ENCODE measurements at regions not wholly inside any gene's neighbourhood (a gene's known extent, or its start where the extent isn't known, plus 50 kb on each side); places are given as distances from the start of the nearest gene placed in this dataset.

GRCh38 chr17:70011750-70012149 is 63.3 kb upstream of the KCNJ16 start:
- Histone ChIP-seq H4K20me1 (no peaks in the 10 kb centered on the region), H3K36me3 (no peaks in the 10 kb centered on the region), H3K4me3 (no peak overlapping the region), H3K4me1 (no peaks in the 10 kb centered on the region), H3K4me2 (no peak overlapping the region), H3K9ac (no peak overlapping the region), H3K9me3 (no peaks in the 10 kb centered on the region), H3K27ac (no peak overlapping the region), H3K27me3 (no peaks in the 10 kb centered on the region)
- TF ChIP-seq Cebpa-rat (IDR thresholded peaks at IDR 0.05) = no peak

- no peak overlapping the region for H3K9ac ChIP-seq
- no peak overlapping the region for H3K4me3 ChIP-seq
- H3K4me1 ChIP-seq = no peaks in the 10 kb centered on the region
- no peaks in the 10 kb centered on the region for H3K27me3 ChIP-seq
- TF ChIP-seq Cebpa-rat (IDR thresholded peaks at IDR 0.05) = no peak
- no peaks in the 10 kb centered on the region for H3K36me3 ChIP-seq
- H3K9me3 ChIP-seq = no peaks in the 10 kb centered on the region
- H4K20me1 ChIP-seq = no peaks in the 10 kb centered on the region
- H3K27ac ChIP-seq = no peak overlapping the region
- H3K4me2 ChIP-seq = no peak overlapping the region
Measured at GRCh38 chr17:70013911-70014310, 61.1 kb upstream of the KCNJ16 start.

GRCh38 chr17:70017112-70017511 is 57.9 kb upstream of the KCNJ16 start:
- Histone ChIP-seq H4K20me1 (no peaks in the 10 kb centered on the region), H3K4me3 (no peak overlapping the region), H3K36me3 (no peaks in the 10 kb centered on the region), H3K27ac (no peak overlapping the region), H3K27me3 (no peaks in the 10 kb centered on the region), H3K4me1 (no peaks in the 10 kb centered on the region), H3K9ac (no peak overlapping the region), H3K9me3 (no peaks in the 10 kb centered on the region), H3K4me2 (no peak overlapping the region)
- TF ChIP-seq Cebpa-rat (IDR thresholded peaks at IDR 0.05) = no peak

GRCh38 chr17:70017941-70018340 is 57.1 kb upstream of the KCNJ16 start:
- no peak overlapping the region for H3K9ac ChIP-seq
- no peak overlapping the region for H3K4me2 ChIP-seq
- no peak overlapping the region for H3K4me3 ChIP-seq
- no peak overlapping the region for H3K27ac ChIP-seq
- no peaks in the 10 kb centered on the region for H3K36me3 ChIP-seq
- no peaks in the 10 kb centered on the region for H3K4me1 ChIP-seq
- no peaks in the 10 kb centered on the region for H3K27me3 ChIP-seq
- no peak for TF ChIP-seq Cebpa-rat (IDR thresholded peaks at IDR 0.05)
- H3K9me3 ChIP-seq = no peaks in the 10 kb centered on the region
- no peaks in the 10 kb centered on the region for H4K20me1 ChIP-seq

- Histone ChIP-seq H3K36me3 (no peaks in the 10 kb centered on the region), H3K27ac (no peak overlapping the region), H3K27me3 (no peaks in the 10 kb centered on the region), H4K20me1 (no peaks in the 10 kb centered on the region), H3K9ac (no peak overlapping the region), H3K4me1 (no peaks in the 10 kb centered on the region), H3K4me2 (no peak overlapping the region), H3K4me3 (no peak overlapping the region), H3K9me3 (no peaks in the 10 kb centered on the region)
- TF ChIP-seq Cebpa-rat (IDR thresholded peaks at IDR 0.05) = no peak
Measured at GRCh38 chr17:70021726-70022125, 53.3 kb upstream of the KCNJ16 start.

- Histone ChIP-seq H3K4me2 (no peak overlapping the region), H3K27ac (no peak overlapping the region), H3K9ac (no peak overlapping the region), H3K4me1 (no peaks in the 10 kb centered on the region), H3K27me3 (no peaks in the 10 kb centered on the region), H4K20me1 (no peaks in the 10 kb centered on the region), H3K4me3 (no peak overlapping the region), H3K9me3 (no peaks in the 10 kb centered on the region), H3K36me3 (no peaks in the 10 kb centered on the region)
- TF ChIP-seq Cebpa-rat (IDR thresholded peaks at IDR 0.05) = no peak
Measured at GRCh38 chr17:70022175-70022574, 52.9 kb upstream of the KCNJ16 start.

- Histone ChIP-seq H3K36me3 (no peaks in the 10 kb centered on the region), H3K9ac (no peak overlapping the region), H3K27me3 (no peaks in the 10 kb centered on the region), H3K4me2 (no peak overlapping the region), H3K9me3 (peaks cover 14% of the 10 kb centered on the region; the same call in 1 of the 2 replicates), H3K4me3 (no peak overlapping the region), H4K20me1 (no peaks in the 10 kb centered on the region), H3K27ac (no peak overlapping the region), H3K4me1 (no peaks in the 10 kb centered on the region)
- no peak for TF ChIP-seq Cebpa-rat (IDR thresholded peaks at IDR 0.05)
Measured at GRCh38 chr17:70024253-70024652, 50.8 kb upstream of the KCNJ16 start.
